GM23338 (cell line): ENCODE measurements at regions not wholly inside any gene's neighbourhood (a gene's known extent, or its start where the extent isn't known, plus 50 kb on each side); places are given as distances from the start of the nearest gene placed in this dataset.

Experiments used
- ATAC-seq: fragments of 200-7000 bp; cut with Tn5 transposase; 3 replicates; pipeline ENCODE4 v1.9.1; 2020
- DNase-seq: peaks from one replicate; pipeline ENCODE4 v3.0.0-alpha.2; 2015; ENCODE audit warnings: low spot score
- H2AFZ ChIP-seq: fragments of 200-600 bp; sonication (generic); 2 replicates; pipeline ENCODE4 v1.8.0; 2016; ENCODE audit warnings: antibody characterized with exemption, mild to moderate bottlenecking, moderate library complexity
- H3F3A ChIP-seq: fragments of 200-600 bp; sonication (generic); replicated peaks from 2 replicates; pipeline ENCODE4 v1.8.0; 2017; ENCODE audit warnings: antibody characterized with exemption, mixed run types, low read depth
- H3K27ac ChIP-seq: fragments of 200-600 bp; sonication (generic); 2 replicates; pipeline ENCODE4 v1.6.1; 2016; ENCODE audit warnings: low read depth
- H3K27me3 ChIP-seq: fragments of 200-600 bp; sonication (generic); 2 replicates; pipeline ENCODE4 v1.8.0; 2016; ENCODE audit warnings: mild to moderate bottlenecking, mixed run types, moderate library complexity; ENCODE audit not compliant: insufficient read depth
- H3K36me3 ChIP-seq: fragments of 200-600 bp; sonication (generic); 2 replicates; pipeline ENCODE4 v1.8.0; 2016; ENCODE audit warnings: mild to moderate bottlenecking; ENCODE audit not compliant: insufficient read depth
- H3K4me1 ChIP-seq: fragments of 200-600 bp; sonication (generic); 2 replicates; pipeline ENCODE4 v1.8.0; 2016; ENCODE audit warnings: mild to moderate bottlenecking, moderate library complexity; ENCODE audit not compliant: insufficient read depth
- H3K4me2 ChIP-seq: fragments of 200-600 bp; sonication (generic); 2 replicates; pipeline ENCODE4 v1.7.1; 2017; ENCODE audit warnings: mixed run types
- H3K4me3 ChIP-seq: fragments of 200-600 bp; sonication (generic); 2 replicates; pipeline ENCODE4 v1.6.1; 2016; ENCODE audit warnings: mixed run types
- H3K79me2 ChIP-seq: fragments of 200-600 bp; sonication (generic); replicated peaks from 2 replicates; pipeline ENCODE4 v1.8.0; 2017; ENCODE audit warnings: mild to moderate bottlenecking; ENCODE audit not compliant: insufficient read depth
- H3K9me2 ChIP-seq: fragments of 200-600 bp; sonication (generic); 2 replicates; pipeline ENCODE4 v1.8.0; 2017; ENCODE audit not compliant: insufficient read depth
- H4K20me1 ChIP-seq: fragments of 200-600 bp; sonication (generic); replicated peaks from 2 replicates; pipeline ENCODE4 v1.8.0; 2017; ENCODE audit warnings: mild to moderate bottlenecking; ENCODE audit not compliant: insufficient read depth
- H3K27ac Mint-ChIP-seq: 2 replicates; pipeline ENCODE4 v1.8.0; 2020; ENCODE audit warnings: inconsistent platforms, mild to moderate bottlenecking, moderate library complexity, mixed read lengths
- H3K27me3 Mint-ChIP-seq: 3 replicates; pipeline ENCODE4 v1.8.0; 2022; ENCODE audit warnings: low read depth, mild to moderate bottlenecking, moderate library complexity, mixed read lengths, inconsistent platforms; ENCODE audit not compliant: insufficient read depth, poor library complexity
- H3K36me3 Mint-ChIP-seq: 3 replicates; pipeline ENCODE4 v1.8.0; 2021; ENCODE audit warnings: low read depth, mild to moderate bottlenecking, inconsistent platforms, moderate library complexity, mixed read lengths
- H3K4me1 Mint-ChIP-seq: 3 replicates; pipeline ENCODE4 v1.8.0; 2020; ENCODE audit warnings: mild to moderate bottlenecking, inconsistent platforms, mixed read lengths
- H3K4me3 Mint-ChIP-seq: 3 replicates; pipeline ENCODE4 v1.8.0; 2021; ENCODE audit warnings: moderate library complexity, mild to moderate bottlenecking, inconsistent platforms, mixed read lengths
- H3K9me3 Mint-ChIP-seq: 3 replicates; pipeline ENCODE4 v1.8.0; 2020; ENCODE audit warnings: moderate library complexity, mild to moderate bottlenecking, inconsistent platforms, mixed read lengths
- CREB1 ChIP-seq: fragments of 250-450 bp; sonication (Bioruptor Pico); IDR thresholded peaks from 2 replicates; pipeline ENCODE4 v1.5.0; 2020; ENCODE audit warnings: low read depth, mild to moderate bottlenecking, moderate library complexity
- EZH2 ChIP-seq: fragments of 200-600 bp; sonication (generic); IDR thresholded peaks from one replicate; pipeline ENCODE4 v1.8.0; 2017; ENCODE audit warnings: antibody characterized with exemption, mild to moderate bottlenecking, low read depth; ENCODE audit not compliant: unreplicated experiment
- EZH2phosphoT487 ChIP-seq: fragments of 200-600 bp; sonication (generic); IDR thresholded peaks from one replicate; pipeline ENCODE4 v1.8.1; 2018; ENCODE audit warnings: antibody characterized with exemption; ENCODE audit not compliant: unreplicated experiment
- JUNB ChIP-seq: IDR thresholded peaks from one replicate; pipeline ENCODE4 v1.6.1; 2016; ENCODE audit warnings: antibody characterized with exemption; ENCODE audit not compliant: unreplicated experiment
- NANOG ChIP-seq: IDR thresholded peaks from 2 replicates; pipeline ENCODE4 v1.6.1; 2016; ENCODE audit warnings: antibody characterized with exemption, borderline replicate concordance
- POLR2AphosphoS5 ChIP-seq: IDR thresholded peaks from 2 replicates; pipeline ENCODE4 v1.6.1; 2016; ENCODE audit warnings: antibody characterized with exemption, low read depth
- STAT1 ChIP-seq: IDR thresholded peaks from one replicate; pipeline ENCODE4 v1.6.1; 2016; ENCODE audit warnings: antibody characterized with exemption; ENCODE audit not compliant: unreplicated experiment
- ZNF114 ChIP-seq: fragments of 250-450 bp; sonication (Bioruptor Pico); IDR thresholded peaks from 2 replicates; pipeline ENCODE4 v1.5.0; 2020; ENCODE audit warnings: mild to moderate bottlenecking, moderate library complexity
- ZNF331 ChIP-seq: fragments of 250-450 bp; sonication (Bioruptor Pico); IDR thresholded peaks from 2 replicates; pipeline ENCODE4 v1.5.0; 2020; ENCODE audit warnings: low read depth, mild to moderate bottlenecking, moderate library complexity
- TF ChIP-seq, protein P1 (sequence below): IDR thresholded peaks from 2 replicates; pipeline ENCODE4 v1.6.1; 2016; ENCODE audit warnings: antibody characterized with exemption
- TF ChIP-seq, protein P2 (sequence below): fragments of 250-450 bp; sonication (Bioruptor Pico); IDR thresholded peaks from 2 replicates; pipeline ENCODE4 v1.5.0; 2020; ENCODE audit warnings: mild to moderate bottlenecking, moderate library complexity
- TF ChIP-seq, protein P3 (sequence below), 2 experiments: fragments of 200-600 bp in 1 of 2; sonication (generic) in 1 of 2; conservative IDR thresholded peaks; 2 replicates each; pipeline versions ENCODE4 v1.5.1 to v1.6.1; 2016 to 2017; ENCODE audit warnings: antibody characterized with exemption in 2 of 2, low read depth in 2 of 2, mild to moderate bottlenecking in 2 of 2, moderate library complexity in 1 of 2
- TF ChIP-seq, protein P4 (sequence below): IDR thresholded peaks from one replicate; pipeline ENCODE4 v1.6.1; 2018; ENCODE audit warnings: antibody characterized with exemption; ENCODE audit not compliant: unreplicated experiment

DNA sequence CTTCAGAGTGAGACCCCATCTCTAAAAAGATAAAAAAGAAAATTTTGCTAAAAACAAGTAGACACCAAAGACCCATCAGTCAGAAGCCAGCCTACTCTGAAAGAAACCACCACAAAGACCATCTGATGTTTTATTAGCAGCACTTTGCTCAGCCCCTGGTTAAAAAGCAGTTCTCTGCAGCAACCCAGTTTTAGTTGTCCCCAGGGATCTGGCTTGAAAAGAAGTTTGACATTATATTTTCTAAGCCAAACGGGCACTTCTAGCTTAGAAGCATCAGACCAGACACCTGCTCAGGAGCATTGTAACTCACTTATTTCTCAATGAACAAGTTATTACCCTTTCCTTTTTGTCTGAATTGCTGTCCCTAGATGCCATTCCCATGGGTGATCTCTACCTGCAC lies 164.2 kb upstream of the ETAA1 start:
- Histone ChIP-seq H3F3A (no peaks in the 10 kb centered on the region), H3K4me3 (no peak overlapping the region), H3K36me3 (no peaks in the 10 kb centered on the region), H3K27me3 (no peaks in the 10 kb centered on the region), H3K4me1 (no peaks in the 10 kb centered on the region), H4K20me1 (no peaks in the 10 kb centered on the region), H3K9me2 (0 out of 2 replicates have a peak, but pooled peaks cover 3% of the 10 kb centered on the region), H3K79me2 (no peaks in the 10 kb centered on the region), H2AFZ (no peak overlapping the region), H3K27ac (no peak overlapping the region), H3K4me2 (no peak overlapping the region)
- no peaks in the 10 kb centered on the region for H3K36me3 Mint-ChIP-seq
- H3K4me3 Mint-ChIP-seq = no peak overlapping the region
- ATAC-seq (no peak), DNase-seq (no peak)
- H3K9me3 Mint-ChIP-seq = peaks cover 5% of the 10 kb centered on the region; the same call in 1 of the 3 replicates
- no peaks in the 10 kb centered on the region for H3K27me3 Mint-ChIP-seq
- H3K27ac Mint-ChIP-seq = no peak overlapping the region
- TF ChIP-seq NANOG (no peak), ZNF114 (CRISPR knock-in tag) (no peak), EZH2 (no peak), ZNF331 (CRISPR knock-in tag) (no peak), JUNB (no peak), CREB1 (CRISPR knock-in tag) (no peak), STAT1 (no peak), EZH2phosphoT487 (no peak), POLR2AphosphoS5 (no peak)
- TF ChIP-seq, protein P1, sequence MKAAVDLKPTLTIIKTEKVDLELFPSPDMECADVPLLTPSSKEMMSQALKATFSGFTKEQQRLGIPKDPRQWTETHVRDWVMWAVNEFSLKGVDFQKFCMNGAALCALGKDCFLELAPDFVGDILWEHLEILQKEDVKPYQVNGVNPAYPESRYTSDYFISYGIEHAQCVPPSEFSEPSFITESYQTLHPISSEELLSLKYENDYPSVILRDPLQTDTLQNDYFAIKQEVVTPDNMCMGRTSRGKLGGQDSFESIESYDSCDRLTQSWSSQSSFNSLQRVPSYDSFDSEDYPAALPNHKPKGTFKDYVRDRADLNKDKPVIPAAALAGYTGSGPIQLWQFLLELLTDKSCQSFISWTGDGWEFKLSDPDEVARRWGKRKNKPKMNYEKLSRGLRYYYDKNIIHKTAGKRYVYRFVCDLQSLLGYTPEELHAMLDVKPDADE = no peak
- TF ChIP-seq, protein P2, sequence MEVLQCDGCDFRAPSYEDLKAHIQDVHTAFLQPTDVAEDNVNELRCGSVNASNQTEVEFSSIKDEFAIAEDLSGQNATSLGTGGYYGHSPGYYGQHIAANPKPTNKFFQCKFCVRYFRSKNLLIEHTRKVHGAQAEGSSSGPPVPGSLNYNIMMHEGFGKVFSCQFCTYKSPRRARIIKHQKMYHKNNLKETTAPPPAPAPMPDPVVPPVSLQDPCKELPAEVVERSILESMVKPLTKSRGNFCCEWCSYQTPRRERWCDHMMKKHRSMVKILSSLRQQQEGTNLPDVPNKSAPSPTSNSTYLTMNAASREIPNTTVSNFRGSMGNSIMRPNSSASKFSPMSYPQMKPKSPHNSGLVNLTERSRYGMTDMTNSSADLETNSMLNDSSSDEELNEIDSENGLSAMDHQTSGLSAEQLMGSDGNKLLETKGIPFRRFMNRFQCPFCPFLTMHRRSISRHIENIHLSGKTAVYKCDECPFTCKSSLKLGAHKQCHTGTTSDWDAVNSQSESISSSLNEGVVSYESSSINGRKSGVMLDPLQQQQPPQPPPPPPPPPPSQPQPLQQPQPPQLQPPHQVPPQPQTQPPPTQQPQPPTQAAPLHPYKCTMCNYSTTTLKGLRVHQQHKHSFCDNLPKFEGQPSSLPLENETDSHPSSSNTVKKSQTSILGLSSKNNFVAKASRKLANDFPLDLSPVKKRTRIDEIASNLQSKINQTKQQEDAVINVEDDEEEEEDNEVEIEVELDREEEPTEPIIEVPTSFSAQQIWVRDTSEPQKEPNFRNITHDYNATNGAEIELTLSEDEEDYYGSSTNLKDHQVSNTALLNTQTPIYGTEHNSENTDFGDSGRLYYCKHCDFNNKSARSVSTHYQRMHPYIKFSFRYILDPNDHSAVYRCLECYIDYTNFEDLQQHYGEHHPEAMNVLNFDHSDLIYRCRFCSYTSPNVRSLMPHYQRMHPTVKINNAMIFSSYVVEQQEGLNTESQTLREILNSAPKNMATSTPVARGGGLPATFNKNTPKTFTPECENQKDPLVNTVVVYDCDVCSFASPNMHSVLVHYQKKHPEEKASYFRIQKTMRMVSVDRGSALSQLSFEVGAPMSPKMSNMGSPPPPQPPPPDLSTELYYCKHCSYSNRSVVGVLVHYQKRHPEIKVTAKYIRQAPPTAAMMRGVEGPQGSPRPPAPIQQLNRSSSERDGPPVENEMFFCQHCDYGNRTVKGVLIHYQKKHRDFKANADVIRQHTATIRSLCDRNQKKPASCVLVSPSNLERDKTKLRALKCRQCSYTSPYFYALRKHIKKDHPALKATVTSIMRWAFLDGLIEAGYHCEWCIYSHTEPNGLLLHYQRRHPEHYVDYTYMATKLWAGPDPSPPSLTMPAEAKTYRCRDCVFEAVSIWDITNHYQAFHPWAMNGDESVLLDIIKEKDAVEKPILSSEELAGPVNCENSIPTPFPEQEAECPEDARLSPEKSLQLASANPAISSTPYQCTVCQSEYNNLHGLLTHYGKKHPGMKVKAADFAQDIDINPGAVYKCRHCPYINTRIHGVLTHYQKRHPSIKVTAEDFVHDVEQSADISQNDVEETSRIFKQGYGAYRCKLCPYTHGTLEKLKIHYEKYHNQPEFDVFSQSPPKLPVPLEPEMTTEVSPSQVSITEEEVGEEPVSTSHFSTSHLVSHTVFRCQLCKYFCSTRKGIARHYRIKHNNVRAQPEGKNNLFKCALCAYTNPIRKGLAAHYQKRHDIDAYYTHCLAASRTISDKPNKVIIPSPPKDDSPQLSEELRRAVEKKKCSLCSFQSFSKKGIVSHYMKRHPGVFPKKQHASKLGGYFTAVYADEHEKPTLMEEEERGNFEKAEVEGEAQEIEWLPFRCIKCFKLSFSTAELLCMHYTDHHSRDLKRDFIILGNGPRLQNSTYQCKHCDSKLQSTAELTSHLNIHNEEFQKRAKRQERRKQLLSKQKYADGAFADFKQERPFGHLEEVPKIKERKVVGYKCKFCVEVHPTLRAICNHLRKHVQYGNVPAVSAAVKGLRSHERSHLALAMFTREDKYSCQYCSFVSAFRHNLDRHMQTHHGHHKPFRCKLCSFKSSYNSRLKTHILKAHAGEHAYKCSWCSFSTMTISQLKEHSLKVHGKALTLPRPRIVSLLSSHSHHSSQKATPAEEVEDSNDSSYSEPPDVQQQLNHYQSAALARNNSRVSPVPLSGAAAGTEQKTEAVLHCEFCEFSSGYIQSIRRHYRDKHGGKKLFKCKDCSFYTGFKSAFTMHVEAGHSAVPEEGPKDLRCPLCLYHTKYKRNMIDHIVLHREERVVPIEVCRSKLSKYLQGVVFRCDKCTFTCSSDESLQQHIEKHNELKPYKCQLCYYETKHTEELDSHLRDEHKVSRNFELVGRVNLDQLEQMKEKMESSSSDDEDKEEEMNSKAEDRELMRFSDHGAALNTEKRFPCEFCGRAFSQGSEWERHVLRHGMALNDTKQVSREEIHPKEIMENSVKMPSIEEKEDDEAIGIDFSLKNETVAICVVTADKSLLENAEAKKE (CRISPR knock-in tag) = no peak
- TF ChIP-seq, protein P3, sequence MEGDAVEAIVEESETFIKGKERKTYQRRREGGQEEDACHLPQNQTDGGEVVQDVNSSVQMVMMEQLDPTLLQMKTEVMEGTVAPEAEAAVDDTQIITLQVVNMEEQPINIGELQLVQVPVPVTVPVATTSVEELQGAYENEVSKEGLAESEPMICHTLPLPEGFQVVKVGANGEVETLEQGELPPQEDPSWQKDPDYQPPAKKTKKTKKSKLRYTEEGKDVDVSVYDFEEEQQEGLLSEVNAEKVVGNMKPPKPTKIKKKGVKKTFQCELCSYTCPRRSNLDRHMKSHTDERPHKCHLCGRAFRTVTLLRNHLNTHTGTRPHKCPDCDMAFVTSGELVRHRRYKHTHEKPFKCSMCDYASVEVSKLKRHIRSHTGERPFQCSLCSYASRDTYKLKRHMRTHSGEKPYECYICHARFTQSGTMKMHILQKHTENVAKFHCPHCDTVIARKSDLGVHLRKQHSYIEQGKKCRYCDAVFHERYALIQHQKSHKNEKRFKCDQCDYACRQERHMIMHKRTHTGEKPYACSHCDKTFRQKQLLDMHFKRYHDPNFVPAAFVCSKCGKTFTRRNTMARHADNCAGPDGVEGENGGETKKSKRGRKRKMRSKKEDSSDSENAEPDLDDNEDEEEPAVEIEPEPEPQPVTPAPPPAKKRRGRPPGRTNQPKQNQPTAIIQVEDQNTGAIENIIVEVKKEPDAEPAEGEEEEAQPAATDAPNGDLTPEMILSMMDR (conservative IDR thresholded peaks at IDR 0.05; ENCODE audit: low read depth in 2 of 2) = no peak
- TF ChIP-seq, protein P4, sequence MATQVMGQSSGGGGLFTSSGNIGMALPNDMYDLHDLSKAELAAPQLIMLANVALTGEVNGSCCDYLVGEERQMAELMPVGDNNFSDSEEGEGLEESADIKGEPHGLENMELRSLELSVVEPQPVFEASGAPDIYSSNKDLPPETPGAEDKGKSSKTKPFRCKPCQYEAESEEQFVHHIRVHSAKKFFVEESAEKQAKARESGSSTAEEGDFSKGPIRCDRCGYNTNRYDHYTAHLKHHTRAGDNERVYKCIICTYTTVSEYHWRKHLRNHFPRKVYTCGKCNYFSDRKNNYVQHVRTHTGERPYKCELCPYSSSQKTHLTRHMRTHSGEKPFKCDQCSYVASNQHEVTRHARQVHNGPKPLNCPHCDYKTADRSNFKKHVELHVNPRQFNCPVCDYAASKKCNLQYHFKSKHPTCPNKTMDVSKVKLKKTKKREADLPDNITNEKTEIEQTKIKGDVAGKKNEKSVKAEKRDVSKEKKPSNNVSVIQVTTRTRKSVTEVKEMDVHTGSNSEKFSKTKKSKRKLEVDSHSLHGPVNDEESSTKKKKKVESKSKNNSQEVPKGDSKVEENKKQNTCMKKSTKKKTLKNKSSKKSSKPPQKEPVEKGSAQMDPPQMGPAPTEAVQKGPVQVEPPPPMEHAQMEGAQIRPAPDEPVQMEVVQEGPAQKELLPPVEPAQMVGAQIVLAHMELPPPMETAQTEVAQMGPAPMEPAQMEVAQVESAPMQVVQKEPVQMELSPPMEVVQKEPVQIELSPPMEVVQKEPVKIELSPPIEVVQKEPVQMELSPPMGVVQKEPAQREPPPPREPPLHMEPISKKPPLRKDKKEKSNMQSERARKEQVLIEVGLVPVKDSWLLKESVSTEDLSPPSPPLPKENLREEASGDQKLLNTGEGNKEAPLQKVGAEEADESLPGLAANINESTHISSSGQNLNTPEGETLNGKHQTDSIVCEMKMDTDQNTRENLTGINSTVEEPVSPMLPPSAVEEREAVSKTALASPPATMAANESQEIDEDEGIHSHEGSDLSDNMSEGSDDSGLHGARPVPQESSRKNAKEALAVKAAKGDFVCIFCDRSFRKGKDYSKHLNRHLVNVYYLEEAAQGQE = no peak
- H3K4me1 Mint-ChIP-seq = no peaks in the 10 kb centered on the region
